Neural cell (in vitro differentiated cells): ENCODE measurements at regions not wholly inside any gene's neighbourhood (a gene's known extent, or its start where the extent isn't known, plus 50 kb on each side); places are given as distances from the start of the nearest gene placed in this dataset.

ENCODE experiments used
- H2AFZ ChIP-seq: fragments of 200-600, 300-800 bp; sonication (generic), shearing (Covaris generic); 2 replicates; pipeline ENCODE4 v1.6.0; 2014; ENCODE audit warnings: low read depth, mild to moderate bottlenecking, antibody characterized with exemption, low read length, moderate library complexity
- H3F3A ChIP-seq: fragments of 200-600 bp; shearing (Covaris generic); 2 replicates; pipeline ENCODE4 v1.6.1; 2016; ENCODE audit warnings: mild to moderate bottlenecking, moderate library complexity, mixed read lengths, antibody characterized with exemption, low read length; ENCODE audit not compliant: insufficient read depth, poor library complexity, severe bottlenecking
- H3K27ac ChIP-seq: fragments of 200-600, 300-800 bp; sonication (generic), shearing (Covaris generic); 2 replicates; pipeline ENCODE4 v1.5.1; 2014; ENCODE audit warnings: mild to moderate bottlenecking, low read length, moderate library complexity
- H3K27me3 ChIP-seq: fragments of 300-800, 200-600 bp; sonication (generic), shearing (Covaris generic); 2 replicates; pipeline ENCODE4 v1.6.0; 2014; ENCODE audit warnings: mild to moderate bottlenecking, low read depth, low read length, moderate library complexity; ENCODE audit not compliant: insufficient read depth
- H3K36me3 ChIP-seq: fragments of 300-800, 200-600 bp; sonication (generic), shearing (Covaris generic); 2 replicates; pipeline ENCODE4 v1.5.1; 2014; ENCODE audit warnings: mild to moderate bottlenecking, antibody characterized with exemption, low read length, moderate library complexity; ENCODE audit not compliant: insufficient read depth
- H3K4me2 ChIP-seq: fragments of 300-800, 200-600 bp; sonication (generic), shearing (Covaris generic); 2 replicates; pipeline ENCODE4 v1.6.0; 2014; ENCODE audit warnings: mild to moderate bottlenecking, low read length
- H3K4me3 ChIP-seq: fragments of 300-800, 200-600 bp; sonication (generic), shearing (Covaris generic); 2 replicates; pipeline ENCODE4 v1.5.1; 2014; ENCODE audit warnings: mild to moderate bottlenecking, low read length, moderate library complexity
- H3K79me2 ChIP-seq: fragments of 200-600 bp; shearing (Covaris generic); replicated peaks from 2 replicates; pipeline ENCODE4 v1.6.0; 2014; ENCODE audit warnings: mild to moderate bottlenecking, low read length, moderate library complexity; ENCODE audit not compliant: insufficient read depth
- H3K9ac ChIP-seq: fragments of 300-800, 200-600 bp; sonication (generic), shearing (Covaris generic); 2 replicates; pipeline ENCODE4 v1.6.1; 2016; ENCODE audit warnings: mild to moderate bottlenecking, low read length, mixed read lengths
- H3K9me2 ChIP-seq: fragments of 200-600 bp; shearing (Covaris generic); 2 replicates; pipeline ENCODE4 v1.6.1; 2016; ENCODE audit warnings: mild to moderate bottlenecking, low read length, mixed read lengths; ENCODE audit not compliant: insufficient read depth
- H3K9me3 ChIP-seq: fragments of 200-600, 300-800 bp; sonication (generic), shearing (Covaris generic); 2 replicates; pipeline ENCODE4 v1.6.1; 2016; ENCODE audit warnings: mild to moderate bottlenecking, mixed run types, low read length, moderate library complexity, mixed read lengths
- H4K20me1 ChIP-seq: fragments of 200-600 bp; shearing (Covaris generic); 2 replicates; pipeline ENCODE4 v1.6.1; 2016; ENCODE audit warnings: mild to moderate bottlenecking, mixed run types; ENCODE audit not compliant: insufficient read depth
- EP300 ChIP-seq: fragments of 450-650 bp; conservative IDR thresholded peaks from 2 replicates; pipeline ENCODE4 v1.6.1; 2014; ENCODE audit warnings: antibody characterized with exemption, mild to moderate bottlenecking, moderate library complexity; ENCODE audit not compliant: poor library complexity, severe bottlenecking
- EZH2 ChIP-seq: fragments of 200-600, 300-800 bp; shearing (Covaris generic), sonication (generic); IDR thresholded peaks from 2 replicates; pipeline ENCODE4 v1.6.1; 2014; ENCODE audit warnings: antibody characterized with exemption, low read length, borderline replicate concordance, mild to moderate bottlenecking; ENCODE audit not compliant: insufficient read depth, poor library complexity, severe bottlenecking
- MXI1 ChIP-seq: fragments of 450-650 bp; conservative IDR thresholded peaks from 2 replicates; pipeline ENCODE4 v1.6.1; 2014; ENCODE audit warnings: antibody characterized with exemption, mild to moderate bottlenecking; ENCODE audit not compliant: poor library complexity, severe bottlenecking
- POLR2AphosphoS5 ChIP-seq: IDR thresholded peaks from 2 replicates; pipeline ENCODE4 v1.6.1; 2012
- RAD21 ChIP-seq: fragments of 450-650 bp; conservative IDR thresholded peaks from 2 replicates; pipeline ENCODE4 v1.6.1; 2014; ENCODE audit warnings: antibody characterized with exemption, mild to moderate bottlenecking, moderate library complexity
- SMC3 ChIP-seq: fragments of 450-650 bp; conservative IDR thresholded peaks from 2 replicates; pipeline ENCODE4 v1.6.1; 2014; ENCODE audit warnings: antibody characterized with exemption, mild to moderate bottlenecking, moderate library complexity; ENCODE audit not compliant: poor library complexity
- TAF1 ChIP-seq: IDR thresholded peaks from 2 replicates; pipeline ENCODE4 v1.6.1; 2012; ENCODE audit warnings: low read depth
- TF ChIP-seq, protein P1 (sequence below): fragments of 450-650 bp; IDR thresholded peaks from 2 replicates; pipeline ENCODE4 v1.5.1; 2014; ENCODE audit warnings: antibody characterized with exemption, mild to moderate bottlenecking, moderate library complexity; ENCODE audit not compliant: poor library complexity, severe bottlenecking
- TF ChIP-seq, protein P2 (sequence below): IDR thresholded peaks from 2 replicates; pipeline ENCODE4 v1.6.1; 2012; ENCODE audit warnings: borderline replicate concordance

GRCh38 chr12:58277231-58277630, 335.9 kb downstream of the ATP23 start:
- peaks cover 6% of the 10 kb centered on the region for H3K9me3 ChIP-seq
- TF ChIP-seq EZH2 (no peak), POLR2AphosphoS5 (no peak)
- H3K4me3 ChIP-seq: no peak overlapping the region
- no peak overlapping the region for H2AFZ ChIP-seq
- H3K4me2 ChIP-seq: no peak overlapping the region
- H3K79me2 ChIP-seq: no peaks in the 10 kb centered on the region
- no peaks in the 10 kb centered on the region for H4K20me1 ChIP-seq
- peaks cover 3% of the 10 kb centered on the region for H3K9me2 ChIP-seq
- H3K27ac ChIP-seq: no peak overlapping the region
- no peak overlapping the region for H3K9ac ChIP-seq
- no peaks in the 10 kb centered on the region for H3K27me3 ChIP-seq
- no peaks in the 10 kb centered on the region for H3K36me3 ChIP-seq
- no peaks in the 10 kb centered on the region for H3F3A ChIP-seq

DNA sequence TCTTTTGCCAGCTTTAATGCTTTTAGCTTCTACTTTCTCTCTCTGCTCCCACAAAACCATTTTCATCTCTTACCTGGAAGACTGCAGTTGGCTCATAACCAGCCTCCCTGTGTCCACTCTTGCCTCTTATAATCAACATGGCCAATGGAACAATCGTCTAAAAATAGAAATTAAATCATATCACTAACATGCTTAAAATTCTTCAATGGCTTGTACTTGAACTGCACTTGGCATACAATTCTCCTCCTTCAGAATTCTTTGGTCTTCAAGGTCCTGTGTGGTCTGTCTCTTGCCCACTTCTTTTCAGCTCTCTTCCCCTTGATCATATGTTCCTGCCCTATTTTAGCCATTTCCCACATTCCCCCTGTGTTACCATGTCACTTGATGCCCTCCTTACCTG, 342.2 kb downstream of the ATP23 start:
- no peaks in the 10 kb centered on the region for H3K27me3 ChIP-seq
- H3K4me2 ChIP-seq: no peak overlapping the region
- H3K27ac ChIP-seq: no peak overlapping the region
- H3K36me3 ChIP-seq: no peaks in the 10 kb centered on the region
- peaks cover 2% of the 10 kb centered on the region for H3K9me3 ChIP-seq
- no peak overlapping the region for H2AFZ ChIP-seq
- H3K9me2 ChIP-seq: no peaks in the 10 kb centered on the region
- H4K20me1 ChIP-seq: no peaks in the 10 kb centered on the region
- no peak overlapping the region for H3K9ac ChIP-seq
- no peaks in the 10 kb centered on the region for H3K79me2 ChIP-seq
- no peaks in the 10 kb centered on the region for H3F3A ChIP-seq
- no peak overlapping the region for H3K4me3 ChIP-seq
- no peak for TF ChIP-seq EZH2
- TF ChIP-seq, protein P1, sequence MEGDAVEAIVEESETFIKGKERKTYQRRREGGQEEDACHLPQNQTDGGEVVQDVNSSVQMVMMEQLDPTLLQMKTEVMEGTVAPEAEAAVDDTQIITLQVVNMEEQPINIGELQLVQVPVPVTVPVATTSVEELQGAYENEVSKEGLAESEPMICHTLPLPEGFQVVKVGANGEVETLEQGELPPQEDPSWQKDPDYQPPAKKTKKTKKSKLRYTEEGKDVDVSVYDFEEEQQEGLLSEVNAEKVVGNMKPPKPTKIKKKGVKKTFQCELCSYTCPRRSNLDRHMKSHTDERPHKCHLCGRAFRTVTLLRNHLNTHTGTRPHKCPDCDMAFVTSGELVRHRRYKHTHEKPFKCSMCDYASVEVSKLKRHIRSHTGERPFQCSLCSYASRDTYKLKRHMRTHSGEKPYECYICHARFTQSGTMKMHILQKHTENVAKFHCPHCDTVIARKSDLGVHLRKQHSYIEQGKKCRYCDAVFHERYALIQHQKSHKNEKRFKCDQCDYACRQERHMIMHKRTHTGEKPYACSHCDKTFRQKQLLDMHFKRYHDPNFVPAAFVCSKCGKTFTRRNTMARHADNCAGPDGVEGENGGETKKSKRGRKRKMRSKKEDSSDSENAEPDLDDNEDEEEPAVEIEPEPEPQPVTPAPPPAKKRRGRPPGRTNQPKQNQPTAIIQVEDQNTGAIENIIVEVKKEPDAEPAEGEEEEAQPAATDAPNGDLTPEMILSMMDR: no peak
- no peak for TF ChIP-seq MXI1
- no peak for TF ChIP-seq SMC3
- no peak for TF ChIP-seq EP300
- TF ChIP-seq, protein P2, sequence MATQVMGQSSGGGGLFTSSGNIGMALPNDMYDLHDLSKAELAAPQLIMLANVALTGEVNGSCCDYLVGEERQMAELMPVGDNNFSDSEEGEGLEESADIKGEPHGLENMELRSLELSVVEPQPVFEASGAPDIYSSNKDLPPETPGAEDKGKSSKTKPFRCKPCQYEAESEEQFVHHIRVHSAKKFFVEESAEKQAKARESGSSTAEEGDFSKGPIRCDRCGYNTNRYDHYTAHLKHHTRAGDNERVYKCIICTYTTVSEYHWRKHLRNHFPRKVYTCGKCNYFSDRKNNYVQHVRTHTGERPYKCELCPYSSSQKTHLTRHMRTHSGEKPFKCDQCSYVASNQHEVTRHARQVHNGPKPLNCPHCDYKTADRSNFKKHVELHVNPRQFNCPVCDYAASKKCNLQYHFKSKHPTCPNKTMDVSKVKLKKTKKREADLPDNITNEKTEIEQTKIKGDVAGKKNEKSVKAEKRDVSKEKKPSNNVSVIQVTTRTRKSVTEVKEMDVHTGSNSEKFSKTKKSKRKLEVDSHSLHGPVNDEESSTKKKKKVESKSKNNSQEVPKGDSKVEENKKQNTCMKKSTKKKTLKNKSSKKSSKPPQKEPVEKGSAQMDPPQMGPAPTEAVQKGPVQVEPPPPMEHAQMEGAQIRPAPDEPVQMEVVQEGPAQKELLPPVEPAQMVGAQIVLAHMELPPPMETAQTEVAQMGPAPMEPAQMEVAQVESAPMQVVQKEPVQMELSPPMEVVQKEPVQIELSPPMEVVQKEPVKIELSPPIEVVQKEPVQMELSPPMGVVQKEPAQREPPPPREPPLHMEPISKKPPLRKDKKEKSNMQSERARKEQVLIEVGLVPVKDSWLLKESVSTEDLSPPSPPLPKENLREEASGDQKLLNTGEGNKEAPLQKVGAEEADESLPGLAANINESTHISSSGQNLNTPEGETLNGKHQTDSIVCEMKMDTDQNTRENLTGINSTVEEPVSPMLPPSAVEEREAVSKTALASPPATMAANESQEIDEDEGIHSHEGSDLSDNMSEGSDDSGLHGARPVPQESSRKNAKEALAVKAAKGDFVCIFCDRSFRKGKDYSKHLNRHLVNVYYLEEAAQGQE: no peak
- no peak for TF ChIP-seq RAD21
- no peak for TF ChIP-seq TAF1
- TF ChIP-seq POLR2AphosphoS5: no peak

- no peaks in the 10 kb centered on the region for H3K36me3 ChIP-seq
- no peak overlapping the region for H3K9ac ChIP-seq
- no peak overlapping the region for H3K27ac ChIP-seq
- no peaks in the 10 kb centered on the region for H4K20me1 ChIP-seq
- H3K9me3 ChIP-seq: no peaks in the 10 kb centered on the region
- TF ChIP-seq EZH2 (no peak), TAF1 (no peak), RAD21 (no peak), MXI1 (no peak), SMC3 (no peak), EP300 (no peak), POLR2AphosphoS5 (no peak)
- TF ChIP-seq, protein P2: no peak
- TF ChIP-seq, protein P1: no peak
- H3K27me3 ChIP-seq: no peaks in the 10 kb centered on the region
- no peaks in the 10 kb centered on the region for H3F3A ChIP-seq
- H3K4me2 ChIP-seq: no peak overlapping the region
- no peak overlapping the region for H2AFZ ChIP-seq
- H3K79me2 ChIP-seq: no peaks in the 10 kb centered on the region
- H3K4me3 ChIP-seq: no peak overlapping the region
- H3K9me2 ChIP-seq: no peaks in the 10 kb centered on the region
These were observed 344.2 kb downstream of the ATP23 start for GRCh38 chr12:58285551-58285950.
